SK-N-MC (cell line): ENCODE measurements at regions not wholly inside any gene's neighbourhood (a gene's known extent, or its start where the extent isn't known, plus 50 kb on each side); places are given as distances from the start of the nearest gene placed in this dataset.

ENCODE experiments used
- EZH2 ChIP-seq: fragments of 200-600 bp; sonication (generic); IDR thresholded peaks from one replicate; pipeline ENCODE4 v1.6.1; 2017; ENCODE audit warnings: antibody characterized with exemption
- FOXP2 ChIP-seq: optimal IDR thresholded peaks from 2 replicates; pipeline ENCODE3; 2011; ENCODE audit warnings: mild to moderate bottlenecking, moderate library complexity; ENCODE audit not compliant: insufficient read depth; ENCODE audit errors: extremely low read length, control extremely low read depth
- POLR2AphosphoS5 ChIP-seq: IDR thresholded peaks from 2 replicates; pipeline ENCODE4 v1.6.1; 2012; ENCODE audit warnings: mild to moderate bottlenecking, low read depth, low read length, borderline replicate concordance

GRCh38 chr2:34401186-34401585 lies 802.1 kb upstream of the FAM98A start:
- TF ChIP-seq POLR2AphosphoS5 (no peak), EZH2 (no peak), FOXP2 (no peak)
